Lower leg skin (tissue), 4 donors: ENCODE measurements at regions not wholly inside any gene's neighbourhood (a gene's known extent, or its start where the extent isn't known, plus 50 kb on each side); places are given as distances from the start of the nearest gene placed in this dataset.

Experiments used
- DNase-seq, 2 donors: peaks; one replicate each; pipeline ENCODE4 v3.0.0-alpha.2; 2019; ENCODE audit warnings: low spot score in 2 of 2
- H3K4me3 ChIP-seq: fragments of 200-600 bp; sonication (generic); 2 replicates; pipeline ENCODE4 v1.5.1; 2017; ENCODE audit warnings: mild to moderate bottlenecking, low read depth; ENCODE audit not compliant: poor library complexity, severe bottlenecking
- POLR2A ChIP-seq, 2 donors: fragments of 450-650 bp; IDR thresholded peaks; one replicate each; pipeline ENCODE4 v1.6.1; 2016 to 2017; ENCODE audit warnings: antibody characterized with exemption in 2 of 2, mild to moderate bottlenecking in 1 of 2, moderate library complexity in 1 of 2
- WGBS, 2 donors: methylation state at CpG; one replicate each; pipeline ENCODE4 v1.1.5; 2018; 5-methylcytosine and 5-hydroxymethylcytosine counted together
- intact Hi-C: fragments of 100-400 bp; cut with DNase I; formaldehyde crosslinking; loops from one replicate; pipeline ENCODE4 v1.15.0; 2023; ENCODE audit warnings: low total_unique reads
- TF ChIP-seq, protein P1 (sequence below), 3 donors: fragments of 450-650 bp; IDR thresholded peaks; one replicate each; pipeline ENCODE4 v1.5.1; 2016; ENCODE audit warnings: antibody characterized with exemption in 3 of 3, mild to moderate bottlenecking in 3 of 3, moderate library complexity in 2 of 3

DNA sequence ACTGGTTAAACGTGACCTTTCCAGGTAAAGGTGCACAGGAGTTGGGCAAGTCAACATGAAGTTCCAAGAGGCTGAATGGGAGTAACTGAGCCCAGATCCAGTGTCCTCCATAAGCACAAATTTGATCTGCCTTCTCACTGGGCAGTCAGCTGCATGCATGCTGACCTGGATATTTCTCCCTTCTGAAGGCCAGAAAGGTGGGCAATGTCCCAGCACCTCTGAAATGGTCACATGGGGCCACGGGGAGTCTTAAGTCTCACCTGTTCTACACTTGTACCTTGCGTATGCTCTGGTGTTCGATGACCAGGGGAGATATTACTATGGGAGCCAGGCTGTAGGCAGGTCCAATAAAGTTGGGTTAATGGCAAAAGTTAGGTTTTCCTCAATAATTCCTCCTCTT, 240.2 kb downstream of the SIPA1L2 start:
- WGBS, 2 donors: 91 to 92% methylated on average over 4 of the region's 4 CpGs
- DNase-seq: peak in 1 of 2 donors; percentile 72
- intact Hi-C loops: no loop called here
- H3K4me3 ChIP-seq: no peak overlapping the region
- TF ChIP-seq POLR2A (IDR thresholded peaks at IDR 0.05): no peak
- TF ChIP-seq, protein P1, sequence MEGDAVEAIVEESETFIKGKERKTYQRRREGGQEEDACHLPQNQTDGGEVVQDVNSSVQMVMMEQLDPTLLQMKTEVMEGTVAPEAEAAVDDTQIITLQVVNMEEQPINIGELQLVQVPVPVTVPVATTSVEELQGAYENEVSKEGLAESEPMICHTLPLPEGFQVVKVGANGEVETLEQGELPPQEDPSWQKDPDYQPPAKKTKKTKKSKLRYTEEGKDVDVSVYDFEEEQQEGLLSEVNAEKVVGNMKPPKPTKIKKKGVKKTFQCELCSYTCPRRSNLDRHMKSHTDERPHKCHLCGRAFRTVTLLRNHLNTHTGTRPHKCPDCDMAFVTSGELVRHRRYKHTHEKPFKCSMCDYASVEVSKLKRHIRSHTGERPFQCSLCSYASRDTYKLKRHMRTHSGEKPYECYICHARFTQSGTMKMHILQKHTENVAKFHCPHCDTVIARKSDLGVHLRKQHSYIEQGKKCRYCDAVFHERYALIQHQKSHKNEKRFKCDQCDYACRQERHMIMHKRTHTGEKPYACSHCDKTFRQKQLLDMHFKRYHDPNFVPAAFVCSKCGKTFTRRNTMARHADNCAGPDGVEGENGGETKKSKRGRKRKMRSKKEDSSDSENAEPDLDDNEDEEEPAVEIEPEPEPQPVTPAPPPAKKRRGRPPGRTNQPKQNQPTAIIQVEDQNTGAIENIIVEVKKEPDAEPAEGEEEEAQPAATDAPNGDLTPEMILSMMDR (IDR thresholded peaks at IDR 0.05): no peak

DNA sequence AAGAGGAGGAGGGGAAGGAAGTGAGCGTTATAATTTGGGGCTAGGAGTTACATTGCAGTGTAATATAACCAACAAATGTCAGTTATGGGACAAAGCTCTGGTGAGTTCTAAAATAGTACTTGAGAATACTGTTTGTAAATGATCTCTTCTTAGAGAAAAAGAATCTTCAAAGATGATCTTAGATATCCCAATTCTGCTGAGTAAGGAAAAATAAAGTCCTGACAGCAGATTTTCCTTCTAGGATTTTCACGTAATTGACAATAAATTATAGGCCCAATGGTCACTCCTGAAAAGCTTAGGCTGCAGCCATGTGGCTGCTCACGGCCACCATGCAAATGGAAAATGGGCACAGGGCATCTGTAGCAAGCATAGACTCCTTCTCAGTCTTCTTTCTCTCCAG, 241.6 kb downstream of the SIPA1L2 start:
- no peak for DNase-seq
- H3K4me3 ChIP-seq: no peak overlapping the region
- TF ChIP-seq, protein P1 (IDR thresholded peaks at IDR 0.05): no peak
- no peak for TF ChIP-seq POLR2A (IDR thresholded peaks at IDR 0.05)
- WGBS, 2 donors: 87 to 92% methylated on average over 3 of the region's 3 CpGs
- intact Hi-C loops: no loop called here

DNA sequence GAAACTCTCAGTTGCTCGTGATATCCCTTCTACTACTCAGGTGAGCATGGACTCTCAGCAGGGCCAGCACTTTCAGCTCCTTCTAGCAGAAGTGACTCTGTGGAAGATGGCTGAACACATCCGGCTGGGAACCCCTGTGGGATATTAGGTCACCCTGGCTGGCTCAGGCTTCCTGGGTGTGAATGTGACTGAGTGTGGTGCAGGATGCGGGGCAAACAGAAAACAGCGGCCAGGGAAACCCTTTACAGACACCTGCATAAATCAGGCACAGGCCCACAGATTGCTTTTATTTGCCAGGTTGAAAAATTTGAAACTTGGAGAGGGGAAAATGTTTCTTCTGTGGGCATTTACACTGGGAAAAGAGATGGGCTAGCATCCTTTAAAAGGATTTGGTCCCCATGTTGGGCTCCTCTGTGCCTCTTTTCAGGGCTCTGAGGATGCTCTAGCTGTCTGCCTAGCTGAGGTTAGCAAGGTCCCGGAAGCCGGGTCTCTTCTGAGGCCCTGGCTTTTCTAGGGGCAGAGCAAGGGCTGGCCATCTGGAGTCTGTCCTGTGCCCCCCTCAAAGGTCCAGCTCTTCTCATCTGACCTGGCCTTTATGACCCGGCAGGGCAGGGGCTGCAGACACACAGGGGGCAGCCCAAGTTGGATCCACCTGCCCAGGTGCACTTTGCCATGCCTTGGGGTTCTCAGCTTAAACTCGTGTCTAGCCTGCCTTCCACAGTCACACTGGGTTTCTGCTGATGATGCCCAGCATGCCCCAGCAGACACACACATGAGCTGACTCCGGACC, 243.0 kb downstream of the SIPA1L2 start:
- no peak for TF ChIP-seq POLR2A (IDR thresholded peaks at IDR 0.05)
- TF ChIP-seq, protein P1 (IDR thresholded peaks at IDR 0.05): no peak
- WGBS, 2 donors: 87 to 95% methylated on average over 9 of the region's 9 CpGs
- H3K4me3 ChIP-seq: no peak overlapping the region
- no peak for DNase-seq
- intact Hi-C loops: no loop called here

DNA sequence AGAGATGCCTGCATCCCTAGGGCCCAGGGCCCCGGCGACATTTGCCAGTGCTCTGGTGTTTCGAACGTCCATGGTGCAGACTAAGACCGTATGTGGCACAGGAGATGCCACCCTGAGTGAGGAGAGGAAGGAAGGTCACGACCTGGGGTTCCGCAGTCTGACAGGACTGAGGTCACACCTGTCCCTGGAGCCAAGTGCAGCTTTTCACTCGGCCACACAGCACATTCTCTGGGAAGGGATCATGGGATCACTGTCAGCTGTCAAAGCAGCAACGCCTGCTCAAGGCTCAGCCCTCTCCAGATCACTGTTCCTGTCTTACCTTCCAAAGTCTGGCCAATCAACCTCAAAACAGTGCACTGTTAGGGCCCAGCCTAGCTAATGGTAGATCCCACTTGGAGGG, 243.6 kb downstream of the SIPA1L2 start:
- TF ChIP-seq, protein P1 (IDR thresholded peaks at IDR 0.05): no peak
- no peak for TF ChIP-seq POLR2A (IDR thresholded peaks at IDR 0.05)
- H3K4me3 ChIP-seq: no peak overlapping the region
- DNase-seq: no peak
- 84 to 86% methylated on average over 9 of the region's 9 CpGs for WGBS, 2 donors
- intact Hi-C loops: no loop called here

DNA sequence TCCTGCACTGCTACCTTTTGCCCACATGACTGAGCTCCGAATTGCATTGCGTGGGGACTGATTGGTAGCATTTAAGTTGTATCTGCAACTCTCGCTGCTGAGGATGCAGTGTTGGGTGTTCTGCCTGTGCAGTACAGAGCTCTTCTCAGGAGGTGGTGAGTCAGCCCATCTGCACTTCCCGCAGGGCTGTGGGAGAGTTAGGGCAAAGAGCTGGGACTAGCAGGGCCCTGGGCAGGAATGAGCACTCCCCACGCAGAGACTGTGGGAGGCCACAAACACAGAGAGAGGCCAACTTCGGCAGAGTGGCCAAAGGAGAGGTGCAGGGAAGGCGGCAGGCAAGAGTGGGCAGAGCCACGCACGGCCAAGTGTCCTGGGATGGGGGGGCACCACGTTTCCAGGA, 244.7 kb downstream of the SIPA1L2 start:
- TF ChIP-seq, protein P1 (IDR thresholded peaks at IDR 0.05): no peak
- TF ChIP-seq POLR2A (IDR thresholded peaks at IDR 0.05): no peak
- no peak for DNase-seq
- intact Hi-C loops: no loop called here
- H3K4me3 ChIP-seq: no peak overlapping the region
- WGBS, 2 donors: 59 to 74% methylated on average over 10 of the region's 10 CpGs
